Vagina (tissue), 2 donors: ENCODE measurements at regions not wholly inside any gene's neighbourhood (a gene's known extent, or its start where the extent isn't known, plus 50 kb on each side); places are given as distances from the start of the nearest gene placed in this dataset.

Experiments
- CTCF ChIP-seq, 3 experiments: fragments of 450-650 bp in 2 of 3; fragments of 200-600 bp in 1 of 3; sonication (generic) in 1 of 3; IDR thresholded peaks; one replicate each; pipeline ENCODE4 v1.5.1; 2017 to 2019; ENCODE audit warnings: antibody characterized with exemption in 3 of 3, mild to moderate bottlenecking in 2 of 3, moderate library complexity in 2 of 3
- POLR2A ChIP-seq, 2 donors: fragments of 450-650 bp; IDR thresholded peaks; one replicate each; pipeline ENCODE4 v1.6.1; 2017; ENCODE audit warnings: antibody characterized with exemption in 2 of 2, mild to moderate bottlenecking in 2 of 2, moderate library complexity in 2 of 2

- TF ChIP-seq CTCF (IDR thresholded peaks at IDR 0.05) (no peak), POLR2A (IDR thresholded peaks at IDR 0.05) (no peak)
These were observed 133.1 kb upstream of the IL15 start for GRCh38 chr4:141503260-141503659.
